DMS 273 treated with DMSO at 0.1 percent for 48 hours (cell line): ENCODE measurements at regions not wholly inside any gene's neighbourhood (a gene's known extent, or its start where the extent isn't known, plus 50 kb on each side); places are given as distances from the start of the nearest gene placed in this dataset.
"Not testable (repeated sequence)": the region's sequence is repeated elsewhere in the genome, so short reads cannot be mapped to it uniquely, and the experiment has no call there.

Experiments
- DNase-seq: peaks from one replicate; lab custom pipeline; 2025; lab: John Stamatoyannopoulos, UW

DNA sequence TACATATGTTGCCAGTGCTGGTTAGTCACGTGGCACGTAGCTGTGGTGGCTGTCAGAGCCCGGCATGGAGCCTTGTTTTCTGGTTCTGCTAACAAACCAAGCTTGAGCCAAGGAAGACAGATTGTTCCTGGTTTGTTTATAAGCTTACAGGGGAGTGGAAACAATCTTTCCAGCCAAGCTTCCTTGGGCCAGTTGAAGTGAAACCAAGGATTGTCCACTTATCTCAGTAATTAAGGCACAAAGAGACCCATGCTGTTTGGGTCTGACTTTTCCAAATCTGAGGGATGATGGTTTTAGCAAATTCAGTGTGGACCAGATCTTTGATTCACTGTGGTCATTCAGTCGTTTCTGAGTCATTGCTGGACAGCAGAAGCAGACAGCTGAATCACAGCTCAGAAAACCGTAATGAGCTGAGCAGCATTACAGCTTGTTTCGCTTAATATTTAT lies 297.3 kb upstream of the COBL start:
- no peak for DNase-seq

- DNase-seq, result no peak
Observed at GRCh38 chr7:51611937-51612336, 295.3 kb upstream of the COBL start.

DNA sequence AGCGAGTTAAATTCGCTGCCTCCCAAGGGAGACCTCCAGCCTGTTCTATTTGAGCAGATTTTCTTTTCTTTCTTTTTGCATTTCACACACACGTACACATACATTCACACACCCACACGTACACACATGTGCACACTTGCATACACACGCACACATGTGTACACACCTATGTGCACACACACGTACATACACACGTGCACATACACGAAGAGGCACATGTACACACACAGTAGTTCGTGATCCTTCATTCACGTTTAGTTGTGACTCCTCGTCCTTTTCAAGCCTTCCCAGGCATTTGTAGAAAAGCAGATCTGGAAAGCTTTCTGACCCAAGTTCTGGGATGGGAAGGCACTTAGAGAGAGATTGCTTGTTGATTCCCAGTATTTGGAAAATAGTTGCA lies 290.8 kb upstream of the COBL start:
- DNase-seq, result no peak

DNA sequence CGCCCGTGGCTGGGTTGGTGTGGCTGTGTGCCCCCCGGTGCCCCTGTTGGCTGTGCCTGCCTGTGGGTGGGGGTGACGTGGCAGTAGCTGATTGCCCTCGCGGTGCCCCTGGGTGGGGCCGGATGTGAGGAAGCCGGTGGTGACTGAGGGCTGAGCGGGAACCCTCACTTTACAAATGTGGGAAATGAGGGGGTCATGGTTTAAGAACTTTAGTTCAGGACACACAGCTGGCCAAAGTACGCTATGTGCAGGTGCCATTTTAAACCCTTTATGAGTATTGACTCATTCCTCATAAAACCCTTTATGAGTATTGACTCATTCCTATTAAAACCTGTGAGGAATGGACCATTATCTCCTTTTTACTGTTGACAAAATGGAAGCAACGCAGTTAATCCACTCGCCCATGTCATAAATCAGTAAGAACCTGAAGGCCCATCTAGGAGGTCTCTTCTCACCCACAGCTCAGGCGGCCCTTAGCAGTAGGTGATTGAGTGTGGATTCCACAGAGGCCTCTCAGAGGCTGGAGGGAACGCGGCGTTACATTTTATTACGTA lies 290.1 kb upstream of the COBL start:
- no peak for DNase-seq

GRCh38 chr7:51602376-51602775 lies 285.8 kb upstream of the COBL start:
- DNase-seq, result no peak

DNA sequence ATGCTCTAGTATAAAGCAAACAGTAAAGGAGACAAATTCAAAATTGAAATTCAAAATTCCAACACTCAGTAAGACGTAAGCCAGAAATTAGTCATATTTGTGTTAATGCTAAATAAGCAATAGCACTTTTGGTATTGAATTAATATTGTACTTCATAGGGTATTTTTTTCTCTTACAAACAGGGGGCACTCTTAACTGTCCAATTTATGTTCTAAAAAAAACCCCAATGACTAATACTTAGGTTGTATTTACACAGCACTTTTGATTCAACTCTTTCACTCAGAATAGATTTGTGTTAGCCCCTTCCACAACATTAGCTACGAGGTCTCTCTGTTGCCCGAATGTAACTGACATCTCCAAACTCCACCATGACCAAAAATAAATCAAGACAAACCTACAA lies 284.9 kb upstream of the COBL start:
- DNase-seq, result no peak

GRCh38 chr7:51599935-51600334 lies 283.3 kb upstream of the COBL start:
- not testable (repeated sequence) for DNase-seq

DNA sequence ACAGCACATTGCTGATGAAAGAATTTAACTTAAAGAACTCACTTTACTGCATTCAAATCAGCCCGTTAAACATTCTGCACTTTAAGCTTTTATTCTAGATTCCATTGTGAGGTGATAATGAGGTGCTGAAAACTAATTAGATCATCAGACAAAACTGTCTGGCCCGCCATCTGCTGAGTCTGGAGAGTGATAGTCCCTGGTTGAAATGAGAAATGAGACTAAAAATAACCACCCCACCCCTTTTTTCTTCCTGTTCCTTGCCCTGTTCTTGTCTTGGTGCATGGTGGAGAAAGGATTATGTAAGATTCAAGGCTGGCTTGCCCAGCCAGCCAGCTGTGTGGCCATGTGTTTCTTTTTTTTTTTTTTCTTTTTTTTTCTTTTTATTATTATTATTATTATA lies 277.0 kb upstream of the COBL start:
- DNase-seq, result no peak

DNA sequence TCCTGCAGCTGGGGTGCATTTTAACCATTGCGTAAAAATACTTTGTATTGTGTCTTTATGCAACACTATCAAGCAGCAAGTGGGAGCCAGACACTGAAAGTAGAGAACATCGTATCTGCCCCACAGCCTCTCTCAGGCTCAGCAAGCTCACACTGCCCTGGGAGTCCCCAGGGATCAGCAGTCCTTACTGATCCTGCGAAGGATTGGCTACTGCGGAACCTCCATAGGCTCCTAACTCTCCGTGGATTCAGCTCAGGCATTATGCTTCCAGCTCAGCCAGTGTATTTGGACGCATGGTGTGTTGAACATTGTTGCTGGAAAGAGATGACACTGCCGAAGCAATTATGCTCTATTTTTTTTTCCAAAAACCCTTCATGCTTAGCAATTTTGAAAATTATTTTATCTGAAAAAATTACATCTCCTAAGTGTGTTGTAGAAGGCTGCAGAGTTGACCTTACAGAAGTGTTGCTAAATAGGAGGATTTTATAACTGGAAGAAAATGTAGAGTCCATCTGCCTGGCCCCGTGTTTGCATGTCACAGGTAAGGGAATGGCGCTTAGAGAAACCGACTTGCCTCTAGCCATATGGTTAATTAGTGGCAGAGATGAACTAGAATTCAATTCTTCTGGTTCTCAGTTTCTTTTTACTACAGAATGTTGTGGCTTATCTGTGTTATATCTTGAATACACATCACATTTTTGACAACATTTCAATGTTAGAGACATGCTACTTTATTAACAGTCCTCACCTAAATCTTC lies 276.4 kb upstream of the COBL start:
- DNase-seq, result no peak

- DNase-seq, result no peak
Observed at GRCh38 chr7:51591223-51591622, 274.6 kb upstream of the COBL start.

GRCh38 chr7:51590746-51591145 lies 274.1 kb upstream of the COBL start:
- DNase-seq, result no peak

- no peak for DNase-seq
Observed at GRCh38 chr7:51589111-51589510, 272.5 kb upstream of the COBL start.

DNA sequence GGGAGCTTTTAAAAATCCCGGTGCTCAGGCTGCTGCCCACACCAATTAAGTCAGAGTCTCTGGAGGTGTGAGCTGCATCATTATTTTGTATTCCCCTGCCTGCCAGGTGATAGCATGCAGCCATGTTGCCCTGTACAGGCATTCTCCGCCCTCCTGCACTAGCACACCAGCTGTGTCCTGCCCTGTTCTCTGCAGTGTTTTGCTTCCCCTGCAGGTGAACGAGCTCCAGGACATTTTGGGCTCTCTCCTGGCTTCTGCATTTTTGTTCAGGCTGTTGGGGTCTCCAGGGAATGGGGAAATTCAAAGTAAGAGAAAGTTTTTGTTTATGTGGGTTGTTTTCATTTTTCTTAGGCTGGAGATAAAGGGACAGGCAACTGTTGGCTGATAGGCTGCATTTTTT lies 271.0 kb upstream of the COBL start:
- DNase-seq, result no peak

GRCh38 chr7:51577390-51577789 lies 260.8 kb upstream of the COBL start:
- DNase-seq, result no peak

- DNase-seq, result no peak
Observed at GRCh38 chr7:51569581-51569980, 253.0 kb upstream of the COBL start.

GRCh38 chr7:51569176-51569575 lies 252.6 kb upstream of the COBL start:
- DNase-seq, result no peak

- no peak for DNase-seq
Observed at GRCh38 chr7:51551070-51551469, 234.5 kb upstream of the COBL start.

- DNase-seq, result no peak
Observed at GRCh38 chr7:51545131-51545530, 228.5 kb upstream of the COBL start.

DNA sequence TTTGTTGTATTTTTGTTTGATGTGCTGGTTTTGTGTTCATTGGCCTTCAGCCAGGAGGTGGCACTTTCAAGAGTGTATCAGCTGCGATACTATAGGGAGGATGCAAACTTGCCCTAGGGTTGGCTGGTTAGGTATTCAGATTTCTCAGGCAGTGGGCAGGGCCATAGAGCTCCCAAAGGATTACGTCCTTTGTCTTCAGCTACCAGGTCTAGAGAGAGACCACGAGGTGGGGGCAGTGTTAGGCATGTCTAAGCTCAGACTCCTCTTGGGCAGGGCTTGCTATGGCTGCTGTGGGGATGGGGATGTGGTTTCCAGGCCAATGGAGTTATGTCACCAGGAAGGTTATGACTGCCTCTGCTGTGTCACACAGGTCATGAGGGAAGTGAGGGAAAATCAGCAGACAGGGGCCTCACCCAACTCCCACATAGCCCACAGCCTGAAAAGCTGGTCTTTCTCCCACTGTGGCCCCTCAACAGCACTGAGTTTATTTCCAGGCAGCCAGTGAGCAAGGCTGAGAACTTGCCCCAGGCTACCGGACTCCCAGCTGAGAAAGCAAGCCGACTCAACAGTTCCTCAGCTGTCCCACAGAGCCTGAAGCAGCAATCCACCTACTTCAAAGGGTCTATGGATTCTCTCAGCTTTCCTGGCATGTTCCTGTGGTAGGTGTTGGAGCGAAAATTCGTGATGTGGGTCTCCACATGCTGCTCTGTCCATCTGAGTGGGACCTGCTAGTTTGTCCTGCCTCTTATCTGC lies 227.4 kb upstream of the COBL start:
- DNase-seq, result no peak

DNA sequence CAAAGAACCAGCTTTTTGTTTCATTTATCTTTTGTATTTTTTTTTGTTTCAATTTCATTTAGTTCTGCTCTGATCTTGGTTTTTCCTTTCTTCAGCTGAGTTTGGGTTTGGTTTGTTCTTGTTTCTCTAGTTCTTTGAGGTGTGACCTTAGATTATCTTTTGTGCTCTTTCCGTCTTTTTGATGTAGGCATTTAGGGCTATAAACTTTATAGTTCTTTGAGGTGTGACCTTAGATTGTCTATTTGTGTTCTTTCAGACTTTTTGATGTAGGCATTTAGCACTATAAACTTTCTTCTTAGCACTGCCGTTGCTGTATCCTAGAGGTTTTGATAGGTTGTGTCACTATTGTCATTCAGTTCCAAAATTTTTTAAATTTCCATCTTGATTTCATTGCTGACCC lies 224.3 kb upstream of the COBL start:
- not testable (repeated sequence) for DNase-seq

DNA sequence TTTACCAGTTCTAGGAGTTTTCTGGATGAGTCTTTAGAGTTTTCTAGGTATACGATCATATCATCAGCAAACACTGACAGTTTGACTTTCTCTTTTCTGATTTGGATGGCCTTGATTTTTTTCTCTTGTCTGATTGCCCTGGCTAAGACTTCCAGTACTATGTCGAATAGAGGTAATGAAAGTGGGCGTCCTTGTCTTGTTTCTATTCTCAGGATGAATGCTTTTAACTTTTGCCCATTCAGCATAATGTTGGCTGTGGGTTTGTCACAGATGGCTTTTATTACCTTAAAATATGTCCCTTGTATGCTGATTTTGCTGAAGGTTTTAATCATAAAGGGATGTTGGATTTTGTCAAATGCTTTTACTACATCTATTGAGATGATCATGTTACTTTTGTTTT lies 223.2 kb upstream of the COBL start:
- DNase-seq, result no peak

- DNase-seq, result no peak
Observed at GRCh38 chr7:51528172-51528571, 211.6 kb upstream of the COBL start.

GRCh38 chr7:51521694-51522312 lies 205.2 kb upstream of the COBL start:
- no peak for DNase-seq
